CD8-positive, alpha-beta memory T cell (primary cell): ENCODE measurements at regions not wholly inside any gene's neighbourhood (a gene's known extent, or its start where the extent isn't known, plus 50 kb on each side); places are given as distances from the start of the nearest gene placed in this dataset.

Experiments used
- CTCF ChIA-PET: fragments of 350-600 bp; sonication (Branson Sonifier 250); formaldehyde crosslinking; loops from one replicate; lab custom pipeline; 2021; ENCODE audit warnings: antibody characterized with exemption; lab: Charles Lee
- POLR2A ChIA-PET: fragments of 350-600 bp; sonication (Branson Sonifier 250); formaldehyde crosslinking; loops from one replicate; lab custom pipeline; 2021; ENCODE audit warnings: antibody characterized with exemption; lab: Charles Lee
- DNase-seq, 5 donors: peaks; one replicate each; pipeline versions ENCODE4 v3.0.0 to v3.0.0-alpha.2; 2020 to 2022; ENCODE audit warnings: mixed read lengths in 1 of 5
- H3K27ac ChIP-seq: one replicate; pipeline ENCODE4 v1.7.0; 2013; ENCODE audit warnings: low read depth, mild to moderate bottlenecking, low read length, moderate library complexity
- H3K27me3 ChIP-seq: 2 replicates; pipeline ENCODE4 v1.7.0; 2013; ENCODE audit warnings: low read length, mild to moderate bottlenecking; ENCODE audit not compliant: insufficient read depth, poor library complexity, severe bottlenecking
- H3K36me3 ChIP-seq: 2 replicates; pipeline ENCODE4 v1.7.0; 2013; ENCODE audit warnings: mild to moderate bottlenecking, low read length, moderate library complexity; ENCODE audit not compliant: insufficient read depth
- H3K4me1 ChIP-seq: 2 replicates; pipeline ENCODE4 v1.7.0; 2013; ENCODE audit warnings: mild to moderate bottlenecking, low read length, moderate library complexity; ENCODE audit not compliant: insufficient read depth
- H3K4me3 ChIP-seq: 2 replicates; pipeline ENCODE4 v1.7.0; 2013; ENCODE audit warnings: mild to moderate bottlenecking, low read length
- H3K9me3 ChIP-seq: 2 replicates; pipeline ENCODE4 v1.7.0; 2013; ENCODE audit warnings: mild to moderate bottlenecking, low read length
- H3K27ac Mint-ChIP-seq, 8 donors: one replicate each; pipeline ENCODE4 v1.8.0; 2020 to 2021; ENCODE audit warnings: mixed read lengths in 8 of 8, mild to moderate bottlenecking in 6 of 8, inconsistent platforms in 3 of 8, moderate library complexity in 3 of 8
- H3K27me3 Mint-ChIP-seq, 2 donors: one replicate each; pipeline ENCODE4 v1.8.0; 2020 to 2021; ENCODE audit warnings: mixed read lengths in 2 of 2, mild to moderate bottlenecking in 1 of 2, moderate library complexity in 1 of 2
- H3K36me3 Mint-ChIP-seq, 3 donors: one replicate each; pipeline ENCODE4 v1.8.0; 2020 to 2021; ENCODE audit warnings: mixed read lengths in 3 of 3, inconsistent platforms in 1 of 3, mild to moderate bottlenecking in 1 of 3
- H3K4me1 Mint-ChIP-seq, 3 donors: one replicate each; pipeline ENCODE4 v1.8.0; 2020 to 2021; ENCODE audit warnings: mixed read lengths in 3 of 3, inconsistent platforms in 1 of 3, mild to moderate bottlenecking in 1 of 3
- H3K4me3 Mint-ChIP-seq, 7 donors: one replicate each; pipeline ENCODE4 v1.8.0; 2020 to 2021; ENCODE audit warnings: mixed read lengths in 7 of 7, mild to moderate bottlenecking in 6 of 7, moderate library complexity in 4 of 7, inconsistent platforms in 2 of 7
- H3K9me3 Mint-ChIP-seq, 5 donors: one replicate each; pipeline ENCODE4 v1.8.0; 2020 to 2022; ENCODE audit warnings: mixed read lengths in 5 of 5, mild to moderate bottlenecking in 3 of 5, moderate library complexity in 2 of 5, inconsistent platforms in 1 of 5

- H3K4me3 ChIP-seq: no peak overlapping the region
- H3K27me3 ChIP-seq: no peaks in the 10 kb centered on the region
- no peaks in the 10 kb centered on the region for H3K36me3 Mint-ChIP-seq
- POLR2A ChIA-PET: no interaction called here
- no peaks in the 10 kb centered on the region for H3K9me3 ChIP-seq
- H3K27me3 Mint-ChIP-seq: peaks cover 30 to 55% of the 10 kb centered on the region in 2 donors
- DNase-seq: no peak
- no peak overlapping the region for H3K27ac ChIP-seq
- CTCF ChIA-PET: no interaction called here
- no peaks in the 10 kb centered on the region for H3K4me1 ChIP-seq
- no peak overlapping the region for H3K27ac Mint-ChIP-seq
- H3K36me3 ChIP-seq: no peaks in the 10 kb centered on the region
- H3K9me3 Mint-ChIP-seq: peaks cover 9 to 15% (median 11%) of the 10 kb centered on the region in 5 donors
- no peaks in the 10 kb centered on the region for H3K4me1 Mint-ChIP-seq
- H3K4me3 Mint-ChIP-seq: no peak overlapping the region
Observed at GRCh38 chr11:119560961-119561360, 138.0 kb upstream of the THY1 start.

- H3K4me1 Mint-ChIP-seq: no peaks in the 10 kb centered on the region
- no peak overlapping the region for H3K4me3 Mint-ChIP-seq
- H3K27me3 ChIP-seq: no peaks in the 10 kb centered on the region
- DNase-seq: no peak
- peaks cover 32 to 54% of the 10 kb centered on the region in 2 donors for H3K27me3 Mint-ChIP-seq
- H3K36me3 ChIP-seq: no peaks in the 10 kb centered on the region
- H3K27ac ChIP-seq: no peak overlapping the region
- no peaks in the 10 kb centered on the region for H3K36me3 Mint-ChIP-seq
- POLR2A ChIA-PET: no interaction called here
- H3K9me3 ChIP-seq: no peaks in the 10 kb centered on the region
- H3K4me3 ChIP-seq: no peak overlapping the region
- peaks cover 9 to 18% (median 11%) of the 10 kb centered on the region in 5 donors for H3K9me3 Mint-ChIP-seq
- H3K4me1 ChIP-seq: no peaks in the 10 kb centered on the region
- H3K27ac Mint-ChIP-seq: no peak overlapping the region
- CTCF ChIA-PET: no interaction called here
Observed at GRCh38 chr11:119560291-119560690, 137.3 kb upstream of the THY1 start.

DNA sequence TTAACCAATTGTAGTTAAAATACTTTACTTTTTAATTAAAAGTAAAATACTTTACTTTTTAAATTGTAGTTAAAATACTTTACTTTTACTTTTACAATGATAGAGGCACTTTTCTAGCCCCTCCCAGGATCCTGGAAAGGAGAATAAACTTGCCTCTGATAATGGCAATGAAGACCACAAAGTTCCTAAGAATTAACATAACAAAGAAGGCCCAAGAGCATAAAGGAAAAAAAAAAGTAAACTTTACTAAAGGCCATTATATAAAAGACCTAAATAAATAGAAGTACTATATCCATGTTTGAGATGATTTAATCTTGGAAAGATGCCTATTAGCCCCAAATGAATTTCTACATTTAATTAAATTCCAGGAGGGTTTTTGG lies 129.1 kb upstream of the THY1 start:
- Histone ChIP-seq H3K9me3 (no peaks in the 10 kb centered on the region), H3K27me3 (no peaks in the 10 kb centered on the region), H3K4me1 (no peaks in the 10 kb centered on the region), H3K27ac (no peak overlapping the region), H3K36me3 (no peaks in the 10 kb centered on the region), H3K4me3 (no peak overlapping the region)
- CTCF ChIA-PET: no interaction called here
- H3K27me3 Mint-ChIP-seq: peaks cover 12 to 18% of the 10 kb centered on the region in 2 donors
- peaks cover 6 to 9% (median 7%) of the 10 kb centered on the region in 5 donors for H3K9me3 Mint-ChIP-seq
- no peak for DNase-seq
- POLR2A ChIA-PET: no interaction called here
- H3K27ac Mint-ChIP-seq: no peak overlapping the region
- H3K4me3 Mint-ChIP-seq: no peak overlapping the region
- H3K36me3 Mint-ChIP-seq: no peaks in the 10 kb centered on the region
- H3K4me1 Mint-ChIP-seq: no peaks in the 10 kb centered on the region

- H3K4me3 ChIP-seq: no peak overlapping the region
- CTCF ChIA-PET: no interaction called here
- no peak overlapping the region for H3K27ac ChIP-seq
- no peaks in the 10 kb centered on the region for H3K4me1 ChIP-seq
- H3K27me3 Mint-ChIP-seq: peaks cover 10 to 15% of the 10 kb centered on the region in 2 donors
- no peaks in the 10 kb centered on the region for H3K9me3 ChIP-seq
- H3K27ac Mint-ChIP-seq: no peak overlapping the region
- H3K9me3 Mint-ChIP-seq: peaks cover 5 to 8% (median 6%) of the 10 kb centered on the region in 5 donors
- no peaks in the 10 kb centered on the region for H3K36me3 ChIP-seq
- H3K36me3 Mint-ChIP-seq: no peaks in the 10 kb centered on the region
- H3K4me3 Mint-ChIP-seq: no peak overlapping the region
- H3K27me3 ChIP-seq: no peaks in the 10 kb centered on the region
- no peaks in the 10 kb centered on the region for H3K4me1 Mint-ChIP-seq
- no peak for DNase-seq
- POLR2A ChIA-PET: no interaction called here
Observed at GRCh38 chr11:119551420-119552105, 128.6 kb upstream of the THY1 start.

- H3K36me3 Mint-ChIP-seq: no peaks in the 10 kb centered on the region
- no peak for DNase-seq
- no peak overlapping the region for H3K4me3 Mint-ChIP-seq
- no peaks in the 10 kb centered on the region for H3K36me3 ChIP-seq
- H3K9me3 ChIP-seq: no peaks in the 10 kb centered on the region
- ChIA-PET CTCF (no interaction called here), POLR2A (no interaction called here)
- H3K9me3 Mint-ChIP-seq: peaks cover 0 to 5% (median 0%) of the 10 kb centered on the region in 5 donors
- no peak overlapping the region for H3K27ac ChIP-seq
- no peaks in the 10 kb centered on the region for H3K4me1 ChIP-seq
- H3K4me1 Mint-ChIP-seq: no peaks in the 10 kb centered on the region
- H3K27me3 Mint-ChIP-seq: peaks cover 8% of the 10 kb centered on the region in 2 donors
- H3K4me3 ChIP-seq: no peak overlapping the region
- H3K27me3 ChIP-seq: no peaks in the 10 kb centered on the region
- no peak overlapping the region for H3K27ac Mint-ChIP-seq
Observed at GRCh38 chr11:119550053-119550752, 127.2 kb upstream of the THY1 start.

GRCh38 chr11:119547511-119547910 lies 124.5 kb upstream of the THY1 start:
- no peaks in the 10 kb centered on the region for H3K36me3 ChIP-seq
- ChIA-PET POLR2A (no interaction called here), CTCF (no interaction called here)
- H3K27me3 ChIP-seq: no peaks in the 10 kb centered on the region
- Mint-ChIP-seq H3K4me3 (no peak overlapping the region), H3K9me3 (peaks cover 0 to 5% (median 0%) of the 10 kb centered on the region in 5 donors), H3K27ac (no peak overlapping the region), H3K36me3 (no peaks in the 10 kb centered on the region), H3K27me3 (peaks cover 0 to 5% of the 10 kb centered on the region in 2 donors), H3K4me1 (no peaks in the 10 kb centered on the region)
- H3K4me1 ChIP-seq: no peaks in the 10 kb centered on the region
- H3K9me3 ChIP-seq: no peaks in the 10 kb centered on the region
- DNase-seq: no peak
- H3K4me3 ChIP-seq: no peak overlapping the region
- no peak overlapping the region for H3K27ac ChIP-seq

DNA sequence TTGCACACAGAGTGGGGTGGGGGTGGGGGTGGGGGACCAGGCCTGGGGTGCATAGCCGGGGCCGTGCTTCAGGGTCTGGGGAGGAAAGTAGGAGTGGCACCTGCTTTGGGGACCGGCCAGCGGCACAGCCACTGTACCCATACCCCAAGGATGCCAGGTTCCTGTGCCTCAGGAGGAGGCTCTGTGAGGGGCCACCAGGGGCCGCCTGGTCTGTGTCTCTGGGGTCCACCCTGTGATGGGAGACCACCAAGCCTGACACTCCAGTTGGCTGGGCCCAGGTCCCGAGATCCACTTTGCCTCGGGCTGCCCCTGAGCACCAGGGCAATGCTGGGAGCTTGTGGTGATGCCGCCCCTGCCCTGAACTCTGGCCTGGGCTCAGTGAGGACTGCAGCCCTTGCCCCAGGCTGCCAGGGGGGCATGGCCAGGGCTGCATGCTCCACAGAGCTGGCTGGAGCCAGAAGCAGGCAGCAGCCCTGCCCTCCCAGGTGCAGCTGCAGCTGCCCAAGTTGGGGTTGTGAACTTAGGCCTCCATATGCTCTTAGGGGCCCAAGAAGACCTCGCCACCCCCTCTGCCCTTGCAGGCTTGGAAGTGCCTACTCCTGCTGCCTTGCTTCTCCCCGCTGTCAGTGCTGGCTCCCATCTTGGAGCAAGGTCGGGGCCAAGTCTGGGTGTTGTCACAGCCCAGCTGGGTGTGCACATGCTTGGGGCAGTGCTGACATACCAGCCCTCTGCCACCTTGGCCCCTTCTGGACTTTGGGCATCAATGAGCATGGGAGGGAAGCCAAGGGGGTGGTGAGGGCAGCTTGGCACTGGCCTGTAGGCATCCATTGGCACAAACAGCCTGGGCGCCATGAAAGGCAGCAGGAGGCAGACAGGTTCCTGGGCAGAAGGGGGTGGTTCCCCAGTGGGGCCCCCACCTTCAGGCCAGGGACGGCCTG lies 123.3 kb upstream of the THY1 start:
- ChIA-PET CTCF (interaction anchor here (0.9 kb wide), 1 partner anchor 11 kb away, joined by 3 read pairs; no protein-coding TSS in a partner anchor), POLR2A (no interaction called here)
- Mint-ChIP-seq H3K4me3 (no peak overlapping the region), H3K9me3 (peaks cover 0 to 5% (median 0%) of the 10 kb centered on the region in 5 donors), H3K4me1 (no peaks in the 10 kb centered on the region), H3K27me3 (peaks cover 7 to 8% of the 10 kb centered on the region in 2 donors), H3K27ac (no peak overlapping the region), H3K36me3 (no peaks in the 10 kb centered on the region)
- Histone ChIP-seq H3K27ac (no peak overlapping the region), H3K9me3 (no peaks in the 10 kb centered on the region), H3K4me1 (no peaks in the 10 kb centered on the region), H3K36me3 (no peaks in the 10 kb centered on the region), H3K4me3 (no peak overlapping the region), H3K27me3 (no peaks in the 10 kb centered on the region)
- DNase-seq: no peak
